ENCODE measurements at regions not wholly inside any gene's neighbourhood (a gene's known extent, or its start where the extent isn't known, plus 50 kb on each side); places are given as distances from the start of the nearest gene placed in this dataset.

DNA sequence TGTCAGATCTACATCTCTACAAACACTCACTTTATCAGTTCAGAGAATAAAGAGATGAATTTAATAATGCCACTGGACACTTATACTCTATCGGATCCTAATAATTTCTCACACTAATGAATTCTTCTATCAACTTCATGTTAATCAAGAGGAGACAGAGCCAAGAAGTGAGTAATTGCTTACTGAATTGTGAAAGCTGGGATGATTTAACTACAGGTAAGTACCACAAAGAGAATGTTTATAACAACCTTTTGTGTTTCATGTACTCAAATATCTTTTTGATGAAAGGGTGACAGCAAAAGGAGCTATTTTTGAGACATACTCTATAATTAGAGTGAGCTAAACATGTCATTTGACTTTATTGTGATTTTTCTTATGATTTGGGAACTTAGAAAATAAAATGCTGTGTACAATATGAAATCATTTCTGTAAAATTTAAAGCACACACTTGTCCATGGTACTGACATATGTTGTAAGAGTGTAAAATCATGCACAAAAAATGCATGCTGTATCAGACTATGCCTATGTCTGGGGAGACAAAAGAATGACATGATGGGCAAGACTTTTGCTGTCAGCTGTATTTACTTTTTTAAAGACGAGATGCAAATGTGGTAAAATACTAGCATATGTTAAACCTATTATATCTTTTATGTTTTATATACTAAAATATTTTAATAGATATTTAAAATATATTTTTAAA is 361.2 kb downstream of the CCER1 start:
- TF ChIP-seq CTCF (IDR thresholded peaks at IDR 0.05) (no peak), POLR2A (IDR thresholded peaks at IDR 0.05) (no peak)

Data from stomach (tissue), 4 donors.